ENCODE measurements at regions not wholly inside any gene's neighbourhood (a gene's known extent, or its start where the extent isn't known, plus 50 kb on each side); places are given as distances from the start of the nearest gene placed in this dataset.
"Not testable (repeated sequence)": the region's sequence is repeated elsewhere in the genome, so short reads cannot be mapped to it uniquely, and the experiment has no call there.

DNA sequence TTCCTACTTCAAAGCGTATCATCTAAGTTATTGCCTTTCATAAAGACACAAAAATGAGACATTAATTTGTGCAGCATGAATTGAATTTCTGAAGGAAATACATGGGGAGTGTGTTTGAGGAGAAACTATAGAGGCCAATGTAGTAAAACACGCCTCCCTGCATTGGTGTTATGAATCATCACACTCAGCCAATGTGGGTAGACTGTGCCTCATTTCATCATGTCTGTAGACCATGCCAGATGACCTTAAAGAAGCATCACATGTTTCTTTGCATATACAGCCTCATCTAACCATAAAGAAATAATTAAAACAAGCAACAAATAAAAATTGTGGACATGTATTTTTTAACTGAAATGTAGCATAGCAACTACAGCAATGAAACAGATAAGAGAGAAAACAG lies 486.0 kb upstream of the ADAMTS9 start:
- DNase-seq (ENCODE audit: low spot score) = no peak

DNA sequence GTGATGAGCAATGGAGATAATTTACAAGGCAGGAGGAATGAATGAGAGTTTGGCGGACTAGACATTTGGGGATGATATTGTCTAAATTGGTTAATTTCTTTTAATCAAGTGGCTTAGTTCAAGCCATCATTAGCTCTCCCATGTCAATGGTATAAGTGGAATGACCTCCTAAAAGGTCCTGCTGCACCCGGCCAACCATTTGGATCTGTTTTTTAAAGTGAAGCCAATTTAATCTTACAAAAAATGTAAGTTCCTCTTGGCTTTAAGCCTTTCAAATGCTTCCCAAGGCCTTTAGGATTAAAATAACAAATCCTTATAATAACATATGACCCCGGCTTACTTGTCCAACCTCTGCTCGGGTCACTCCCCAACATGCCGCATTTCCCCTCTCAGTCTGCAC lies 484.4 kb upstream of the ADAMTS9 start:
- DNase-seq (ENCODE audit: low spot score) = no peak

DNA sequence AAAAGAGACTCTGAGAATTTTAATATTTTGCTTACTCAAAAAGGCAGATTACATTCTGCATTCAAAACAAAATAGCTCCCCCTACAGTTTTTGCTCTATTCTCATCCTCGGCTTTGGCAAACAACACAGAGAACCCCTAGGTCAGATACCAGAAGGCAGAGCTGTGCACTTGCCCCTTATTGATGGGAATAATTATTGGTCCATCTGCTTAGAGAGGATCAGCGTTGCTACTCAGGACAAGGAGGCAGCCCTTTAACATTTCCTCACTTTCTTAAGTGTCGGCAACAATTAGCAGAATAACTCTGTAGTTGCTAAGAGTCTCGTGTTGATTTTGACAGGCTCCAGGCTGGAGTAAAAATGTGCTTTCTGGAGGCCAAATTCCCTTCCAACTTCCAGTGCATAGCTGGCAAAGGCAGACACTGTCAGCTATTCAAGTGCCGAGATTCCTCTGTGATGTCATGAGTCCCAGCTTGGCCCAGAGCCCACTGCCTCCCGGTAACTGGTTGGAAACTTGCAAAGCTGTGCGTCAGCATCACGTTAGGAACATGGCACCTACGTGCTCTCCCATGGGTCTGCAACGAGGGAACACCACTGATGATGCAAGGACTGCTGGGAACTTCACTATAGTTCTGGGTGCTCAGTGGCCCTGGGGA lies 482.7 kb upstream of the ADAMTS9 start:
- DNase-seq (ENCODE audit: low spot score) = peak; percentile 7

GRCh38 chr3:65169961-65170360 lies 482.2 kb upstream of the ADAMTS9 start:
- DNase-seq (ENCODE audit: low spot score) = no peak

DNA sequence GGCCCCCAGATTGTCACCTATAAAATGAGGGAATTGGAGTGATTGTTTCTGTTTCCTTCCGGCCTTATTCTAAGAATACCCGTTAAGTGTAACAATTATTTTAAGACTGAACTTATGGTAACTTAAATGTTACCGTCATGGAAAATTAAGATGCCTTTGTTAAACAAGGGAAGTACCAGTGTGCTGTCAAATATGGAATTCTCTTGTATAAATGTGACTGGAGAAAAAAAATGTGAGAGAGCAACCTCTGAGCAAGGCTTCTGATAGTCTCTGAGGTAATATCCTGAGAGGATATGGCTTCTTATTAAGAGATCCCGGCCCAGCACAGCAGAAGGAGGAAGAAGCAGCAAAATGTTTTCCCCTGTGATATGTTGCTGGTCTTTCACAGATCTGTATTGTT lies 480.7 kb upstream of the ADAMTS9 start:
- DNase-seq (ENCODE audit: low spot score) = no peak

DNA sequence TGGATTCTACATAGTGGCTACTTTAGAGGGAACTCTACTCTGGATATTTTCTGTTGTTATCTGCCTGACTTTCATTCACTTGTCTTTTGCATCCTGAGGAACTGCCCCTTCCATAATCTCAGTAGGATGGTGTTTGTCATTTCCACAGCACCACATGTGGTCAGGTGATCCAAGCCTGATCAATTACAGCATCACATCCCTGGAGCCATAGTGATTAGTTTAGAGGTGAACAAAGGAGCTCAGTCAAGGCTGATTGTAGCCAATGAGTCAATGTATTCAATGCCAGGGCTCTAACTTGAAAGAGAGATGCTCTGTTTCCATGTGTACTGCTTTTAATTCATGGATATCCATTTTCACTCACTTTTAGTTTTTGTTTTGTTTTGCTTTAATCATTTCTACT lies 478.7 kb upstream of the ADAMTS9 start:
- no peak for DNase-seq (ENCODE audit: low spot score)

- no peak for DNase-seq (ENCODE audit: low spot score)
Observed at GRCh38 chr3:65158023-65158422, 470.2 kb upstream of the ADAMTS9 start.

GRCh38 chr3:65153850-65154512 lies 466.2 kb upstream of the ADAMTS9 start:
- DNase-seq (ENCODE audit: low spot score) = no peak

GRCh38 chr3:65151666-65152065 lies 463.9 kb upstream of the ADAMTS9 start:
- DNase-seq (ENCODE audit: low spot score) = no peak

GRCh38 chr3:65149877-65150276 lies 462.1 kb upstream of the ADAMTS9 start:
- DNase-seq (ENCODE audit: low spot score) = no peak

- no peak for DNase-seq (ENCODE audit: low spot score)
Observed at GRCh38 chr3:65148687-65149086, 460.9 kb upstream of the ADAMTS9 start.

DNA sequence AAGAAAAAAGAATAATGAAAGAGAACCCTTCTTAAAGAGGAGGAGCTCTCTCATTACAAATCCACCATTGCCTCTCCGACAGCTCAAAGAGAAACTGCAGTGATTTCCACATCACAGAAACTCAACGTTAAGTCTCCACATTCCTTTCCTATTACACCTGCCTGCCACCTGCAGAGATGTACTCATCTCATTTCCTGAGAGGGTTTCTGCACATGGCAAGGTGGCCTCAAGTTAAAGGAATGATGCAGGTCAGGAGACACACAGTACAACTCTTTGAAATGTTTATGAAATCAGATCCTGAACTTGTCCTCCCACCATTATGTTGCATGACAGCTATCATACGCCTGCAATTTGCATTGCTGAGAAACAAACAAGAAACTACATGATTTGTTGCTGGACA lies 458.4 kb upstream of the ADAMTS9 start:
- DNase-seq (ENCODE audit: low spot score) = no peak

DNA sequence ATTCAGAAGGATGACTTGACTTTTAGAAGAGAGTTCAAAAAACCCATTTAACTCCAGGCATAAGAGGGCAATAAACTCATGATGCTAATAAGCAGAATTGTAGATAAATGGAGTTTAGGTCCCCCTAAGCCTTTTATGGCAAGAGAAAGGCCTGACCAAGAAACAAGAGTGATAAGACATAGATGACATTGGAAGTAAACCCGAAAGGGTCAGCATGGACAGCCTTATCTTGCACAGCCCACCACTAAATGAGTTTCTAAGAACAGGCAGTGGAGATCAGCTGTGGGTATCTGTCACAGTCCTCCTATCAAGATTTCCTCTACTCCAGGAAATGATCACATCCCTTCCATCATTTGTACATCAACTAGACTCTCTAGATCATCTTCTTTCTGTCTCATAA lies 457.9 kb upstream of the ADAMTS9 start:
- no peak for DNase-seq (ENCODE audit: low spot score)

GRCh38 chr3:65144791-65145351 lies 457.1 kb upstream of the ADAMTS9 start:
- no peak for DNase-seq (ENCODE audit: low spot score)

DNA sequence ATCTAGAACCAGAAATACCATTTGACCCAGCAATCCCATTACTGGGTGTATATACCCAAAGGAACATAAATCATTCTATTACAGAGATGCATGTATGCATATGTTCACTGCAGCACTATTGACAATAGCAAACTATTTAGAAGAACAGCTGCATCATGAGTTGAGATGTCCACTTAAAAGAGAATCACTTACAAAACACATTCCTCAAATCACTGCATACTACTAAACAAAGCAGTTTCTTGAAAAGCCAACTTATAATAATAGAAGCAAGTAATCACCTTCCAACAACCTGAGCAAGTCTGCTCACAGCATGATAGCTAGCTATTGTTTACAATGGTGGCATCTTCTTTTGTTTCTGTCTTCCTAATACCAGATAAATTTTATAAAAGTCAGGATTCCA lies 454.7 kb upstream of the ADAMTS9 start:
- DNase-seq (ENCODE audit: low spot score) = no peak

DNA sequence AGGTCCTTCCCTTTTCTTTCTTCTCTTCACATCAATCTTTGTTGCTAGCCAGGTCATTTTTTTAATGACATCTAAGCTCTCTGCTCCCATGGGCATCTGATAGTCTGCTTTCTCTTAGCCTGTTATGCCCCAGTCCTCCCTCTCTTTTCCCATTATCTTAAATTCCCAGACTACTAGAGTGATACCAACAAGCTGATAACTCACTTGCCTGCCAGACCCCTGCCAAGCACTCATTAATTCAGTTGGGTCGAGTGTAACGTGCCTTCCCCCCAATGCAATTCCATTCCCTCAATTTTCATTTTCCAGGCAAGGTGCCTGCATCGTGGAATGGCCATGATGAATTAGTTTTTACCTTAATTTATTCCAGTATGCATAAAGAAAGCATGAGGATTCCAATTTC lies 450.8 kb upstream of the ADAMTS9 start:
- no peak for DNase-seq (ENCODE audit: low spot score)

- DNase-seq (ENCODE audit: low spot score) = not testable (repeated sequence)
Observed at GRCh38 chr3:65133752-65134151, 446.0 kb upstream of the ADAMTS9 start.

- no peak for DNase-seq (ENCODE audit: low spot score)
Observed at GRCh38 chr3:65130782-65131181, 443.0 kb upstream of the ADAMTS9 start.

GRCh38 chr3:65128346-65128745 lies 440.5 kb upstream of the ADAMTS9 start:
- DNase-seq (ENCODE audit: low spot score) = no peak

DNA sequence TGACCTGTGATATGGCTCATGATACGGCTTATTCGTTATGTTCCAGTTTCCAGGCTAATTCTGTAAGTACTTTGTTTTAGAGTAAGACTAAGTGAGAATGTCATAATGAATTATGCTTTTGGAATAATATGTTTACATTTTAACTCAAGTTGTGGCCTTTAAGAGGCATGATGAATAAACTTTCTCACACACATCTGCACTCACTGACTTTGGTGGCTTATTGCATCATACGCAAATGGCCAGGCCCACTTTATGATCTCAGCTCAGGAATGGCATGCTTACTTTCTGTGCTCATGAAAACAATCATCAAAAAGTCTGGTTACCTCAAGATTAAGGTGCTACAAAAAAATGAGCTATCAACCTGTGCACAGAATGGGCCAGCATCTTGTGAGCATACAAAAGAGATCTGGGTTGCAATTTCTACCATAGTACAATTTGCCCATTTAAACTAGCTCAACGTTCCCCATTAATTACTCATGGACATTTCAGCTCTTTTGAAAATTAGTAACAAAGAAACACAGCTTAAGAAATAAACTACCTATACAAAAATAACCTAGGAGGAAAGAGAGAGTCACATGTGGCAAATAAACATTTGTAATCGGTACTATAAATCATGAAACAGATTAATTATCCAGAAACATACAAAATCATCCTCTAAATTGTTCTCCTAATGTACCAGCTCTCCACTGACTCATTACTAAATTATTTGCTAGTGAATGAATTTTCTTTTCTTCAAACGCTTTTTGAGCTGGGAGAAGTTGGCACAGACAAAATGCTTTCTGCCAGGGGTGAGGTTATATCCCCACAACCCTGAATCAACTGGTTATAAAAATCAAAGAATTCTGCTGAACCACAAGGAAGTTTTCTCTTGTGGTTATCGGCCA lies 439.0 kb upstream of the ADAMTS9 start:
- no peak for DNase-seq (ENCODE audit: low spot score)

- not testable (repeated sequence) for DNase-seq (ENCODE audit: low spot score)
Observed at GRCh38 chr3:65120156-65120555, 432.4 kb upstream of the ADAMTS9 start.

DNA sequence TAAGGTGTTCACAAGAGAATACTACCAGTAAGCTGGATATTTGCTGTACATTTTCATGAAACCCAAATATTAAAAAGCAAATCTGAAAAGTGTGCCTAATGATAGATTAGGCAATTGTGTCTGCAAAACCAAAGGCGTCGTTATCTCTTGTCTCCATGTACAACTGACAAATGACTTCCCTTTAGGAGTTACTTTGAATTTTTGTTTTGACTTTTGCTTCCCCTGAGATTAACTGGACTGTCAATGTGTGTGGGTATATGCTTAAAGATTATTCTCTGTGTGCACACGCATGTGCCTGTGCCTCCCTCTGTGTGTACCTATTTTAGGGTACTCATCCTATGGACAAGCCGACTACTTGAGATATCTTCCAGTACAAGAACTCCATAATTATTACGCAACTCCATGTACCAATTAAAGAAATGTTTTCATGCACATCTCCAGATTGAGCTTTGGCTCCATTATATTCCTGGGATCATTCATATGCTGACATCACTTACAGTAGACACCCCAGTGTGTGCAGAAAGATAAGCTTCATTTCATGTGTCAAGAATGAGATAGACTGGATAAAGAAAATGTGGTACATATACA lies 431.2 kb upstream of the ADAMTS9 start:
- no peak for DNase-seq (ENCODE audit: low spot score)

Data from globus pallidus (tissue), 1 donor.